Stomach smooth muscle (tissue), 2 donors: ENCODE measurements at regions not wholly inside any gene's neighbourhood (a gene's known extent, or its start where the extent isn't known, plus 50 kb on each side); places are given as distances from the start of the nearest gene placed in this dataset.
"Not testable (repeated sequence)": the region's sequence is repeated elsewhere in the genome, so short reads cannot be mapped to it uniquely, and the experiment has no call there.

Source experiments
- H3K27ac ChIP-seq: one replicate; pipeline ENCODE4 v1.7.0; 2013; ENCODE audit warnings: mild to moderate bottlenecking, low read length, inconsistent platforms
- H3K27me3 ChIP-seq, 2 donors: one replicate each; pipeline ENCODE4 v1.7.0; 2013; ENCODE audit warnings: low read length in 2 of 2; ENCODE audit not compliant: insufficient read depth in 2 of 2, control insufficient read depth in 1 of 2
- H3K36me3 ChIP-seq, 2 donors: one replicate each; pipeline ENCODE4 v1.7.0; 2013; ENCODE audit warnings: low read length in 2 of 2; ENCODE audit not compliant: control insufficient read depth in 2 of 2, insufficient read depth in 2 of 2
- H3K4me1 ChIP-seq: one replicate; pipeline ENCODE4 v1.7.0; 2013; ENCODE audit warnings: low read length; ENCODE audit not compliant: control insufficient read depth, insufficient read depth
- H3K4me3 ChIP-seq, 2 donors: one replicate each; pipeline ENCODE4 v1.7.0; 2013; ENCODE audit warnings: low read length in 2 of 2
- H3K9ac ChIP-seq, 2 donors: one replicate each; pipeline ENCODE4 v1.7.0; 2013; ENCODE audit warnings: low read length in 2 of 2, mild to moderate bottlenecking in 1 of 2
- H3K9me3 ChIP-seq, 2 donors: one replicate each; pipeline ENCODE4 v1.7.0; 2013; ENCODE audit warnings: low read length in 2 of 2; ENCODE audit not compliant: control insufficient read depth in 2 of 2
- donor health status: healthy.
- donor health status: Pancreatic carcinoma.

- peak overlapping the region; percentile 18 for H3K27ac ChIP-seq
- H3K36me3 ChIP-seq, result no peaks in the 10 kb centered on the region
- H3K9ac ChIP-seq, result no peak overlapping the region
- peak overlapping the region; percentile 33 to 47 for H3K4me3 ChIP-seq
- H3K9me3 ChIP-seq, result no peaks in the 10 kb centered on the region
- H3K4me1 ChIP-seq, result no peaks in the 10 kb centered on the region
- no peaks in the 10 kb centered on the region for H3K27me3 ChIP-seq
Observed at GRCh38 chr5:110258460-110259216, 467.8 kb downstream of the TMEM232 start.

- Histone ChIP-seq H3K27ac (no peak overlapping the region), H3K9ac (no peak overlapping the region), H3K36me3 (no peaks in the 10 kb centered on the region), H3K4me3 (no peak overlapping the region), H3K27me3 (no peaks in the 10 kb centered on the region), H3K4me1 (peaks cover 7% of the 10 kb centered on the region), H3K9me3 (no peaks in the 10 kb centered on the region)
Observed at GRCh38 chr5:110262749-110263148, 463.7 kb downstream of the TMEM232 start.

GRCh38 chr5:110264661-110265060 lies 461.8 kb downstream of the TMEM232 start:
- H3K9me3 ChIP-seq, result no peaks in the 10 kb centered on the region
- no peak overlapping the region for H3K27ac ChIP-seq
- H3K9ac ChIP-seq, result no peak overlapping the region
- peaks cover 7% of the 10 kb centered on the region for H3K4me1 ChIP-seq
- no peak overlapping the region for H3K4me3 ChIP-seq
- H3K27me3 ChIP-seq, result no peaks in the 10 kb centered on the region
- H3K36me3 ChIP-seq, result no peaks in the 10 kb centered on the region

GRCh38 chr5:110265162-110265561 lies 461.3 kb downstream of the TMEM232 start:
- Histone ChIP-seq H3K9me3 (no peaks in the 10 kb centered on the region), H3K9ac (no peak overlapping the region), H3K27me3 (no peaks in the 10 kb centered on the region), H3K4me1 (peaks cover 7% of the 10 kb centered on the region), H3K27ac (peak overlapping the region; percentile 42), H3K36me3 (no peaks in the 10 kb centered on the region), H3K4me3 (no peak overlapping the region)

GRCh38 chr5:110267714-110268113 lies 458.8 kb downstream of the TMEM232 start:
- H3K27me3 ChIP-seq, result no peaks in the 10 kb centered on the region
- peaks cover 7% of the 10 kb centered on the region for H3K4me1 ChIP-seq
- H3K27ac ChIP-seq, result no peak overlapping the region
- no peaks in the 10 kb centered on the region for H3K9me3 ChIP-seq
- no peak overlapping the region for H3K4me3 ChIP-seq
- H3K9ac ChIP-seq, result no peak overlapping the region
- no peaks in the 10 kb centered on the region for H3K36me3 ChIP-seq

GRCh38 chr5:110268283-110268682 lies 458.2 kb downstream of the TMEM232 start:
- Histone ChIP-seq H3K9me3 (no peaks in the 10 kb centered on the region), H3K27ac (no peak overlapping the region), H3K4me1 (peaks cover 7% of the 10 kb centered on the region), H3K27me3 (no peaks in the 10 kb centered on the region), H3K9ac (no peak overlapping the region), H3K36me3 (no peaks in the 10 kb centered on the region), H3K4me3 (no peak overlapping the region)

GRCh38 chr5:110268985-110269384 lies 457.5 kb downstream of the TMEM232 start:
- no peak overlapping the region for H3K9ac ChIP-seq
- H3K4me3 ChIP-seq, result no peak overlapping the region
- no peaks in the 10 kb centered on the region for H3K9me3 ChIP-seq
- peaks cover 7% of the 10 kb centered on the region for H3K4me1 ChIP-seq
- no peaks in the 10 kb centered on the region for H3K36me3 ChIP-seq
- no peaks in the 10 kb centered on the region for H3K27me3 ChIP-seq
- H3K27ac ChIP-seq, result no peak overlapping the region

GRCh38 chr5:110269478-110270142 lies 456.9 kb downstream of the TMEM232 start:
- peaks cover 7% of the 10 kb centered on the region for H3K4me1 ChIP-seq
- H3K9ac ChIP-seq, result no peak overlapping the region
- no peaks in the 10 kb centered on the region for H3K27me3 ChIP-seq
- H3K4me3 ChIP-seq, result no peak overlapping the region
- no peaks in the 10 kb centered on the region for H3K9me3 ChIP-seq
- no peak overlapping the region for H3K27ac ChIP-seq
- no peaks in the 10 kb centered on the region for H3K36me3 ChIP-seq

- no peaks in the 10 kb centered on the region for H3K4me1 ChIP-seq
- no peaks in the 10 kb centered on the region for H3K27me3 ChIP-seq
- no peaks in the 10 kb centered on the region for H3K36me3 ChIP-seq
- peaks cover 0 to 4% of the 10 kb centered on the region in 2 donors for H3K9me3 ChIP-seq
- H3K27ac ChIP-seq, result no peak overlapping the region
- H3K9ac ChIP-seq, result no peak overlapping the region
- no peak overlapping the region for H3K4me3 ChIP-seq
Observed at GRCh38 chr5:110275878-110276277, 450.6 kb downstream of the TMEM232 start.

GRCh38 chr5:110278449-110278848 lies 448.0 kb downstream of the TMEM232 start:
- not testable (repeated sequence) for H3K27ac ChIP-seq, H3K27me3 ChIP-seq, H3K4me3 ChIP-seq, H3K36me3 ChIP-seq, H3K4me1 ChIP-seq, H3K9me3 ChIP-seq, H3K9ac ChIP-seq

- H3K4me1 ChIP-seq, H3K27me3 ChIP-seq, H3K4me3 ChIP-seq, H3K9ac ChIP-seq, H3K27ac ChIP-seq, H3K36me3 ChIP-seq, H3K9me3 ChIP-seq: not testable (repeated sequence)
Observed at GRCh38 chr5:110284121-110284520, 442.4 kb downstream of the TMEM232 start.
